GM19324 (cell line): ENCODE measurements at regions not wholly inside any gene's neighbourhood (a gene's known extent, or its start where the extent isn't known, plus 50 kb on each side); places are given as distances from the start of the nearest gene placed in this dataset.

Experiments
- ATAC-seq: cut with Tn5 transposase; IDR thresholded peaks from one replicate; pipeline ENCODE4 v1.9.1; 2021; ENCODE audit warnings: mild to moderate bottlenecking, moderate library complexity; ENCODE audit not compliant: unreplicated experiment, low FRiP score

- no peak for ATAC-seq
Observed at GRCh38 chr15:94829887-94830884, 598.8 kb downstream of the MCTP2 start.

GRCh38 chr15:94834000-94834399, 602.6 kb downstream of the MCTP2 start:
- ATAC-seq = no peak

GRCh38 chr15:94834494-94834893, 603.1 kb downstream of the MCTP2 start:
- no peak for ATAC-seq

GRCh38 chr15:94838281-94838680, 606.9 kb downstream of the MCTP2 start:
- ATAC-seq = no peak

GRCh38 chr15:94840794-94841783, 609.7 kb downstream of the MCTP2 start:
- no peak for ATAC-seq

GRCh38 chr15:94843060-94843459, 611.7 kb downstream of the MCTP2 start:
- ATAC-seq = no peak

GRCh38 chr15:94844198-94844537, 612.8 kb downstream of the MCTP2 start:
- no peak for ATAC-seq

- no peak for ATAC-seq
Observed at GRCh38 chr15:94844538-94845389, 613.4 kb downstream of the MCTP2 start.

- no peak for ATAC-seq
Observed at GRCh38 chr15:94845390-94845716, 614.0 kb downstream of the MCTP2 start.

GRCh38 chr15:94847325-94847724, 616.0 kb downstream of the MCTP2 start:
- ATAC-seq = no peak

GRCh38 chr15:94848054-94848453, 616.7 kb downstream of the MCTP2 start:
- no peak for ATAC-seq

- no peak for ATAC-seq
Observed at GRCh38 chr15:94855018-94855408, 623.7 kb downstream of the MCTP2 start.

GRCh38 chr15:94855409-94856266, 624.3 kb downstream of the MCTP2 start:
- ATAC-seq = no peak

GRCh38 chr15:94856267-94856854, 625.0 kb downstream of the MCTP2 start:
- ATAC-seq = no peak

GRCh38 chr15:94857466-94857865, 626.1 kb downstream of the MCTP2 start:
- no peak for ATAC-seq

GRCh38 chr15:94858011-94858410, 626.6 kb downstream of the MCTP2 start:
- ATAC-seq = no peak

- ATAC-seq = no peak
Observed at GRCh38 chr15:94858449-94858848, 627.1 kb downstream of the MCTP2 start.

GRCh38 chr15:94858920-94859319, 627.6 kb downstream of the MCTP2 start:
- ATAC-seq = no peak

GRCh38 chr15:94864600-94864999, 633.2 kb downstream of the MCTP2 start:
- ATAC-seq = no peak
